IPS-15b (cell line): ENCODE measurements at regions not wholly inside any gene's neighbourhood (a gene's known extent, or its start where the extent isn't known, plus 50 kb on each side); places are given as distances from the start of the nearest gene placed in this dataset.

Experiments used
- H3K27me3 ChIP-seq: one replicate; pipeline ENCODE4 v1.6.1; 2013; ENCODE audit warnings: low read length; ENCODE audit not compliant: control insufficient read depth, insufficient read depth
- H3K36me3 ChIP-seq: one replicate; pipeline ENCODE4 v1.6.1; 2013; ENCODE audit warnings: low read length; ENCODE audit not compliant: control insufficient read depth, insufficient read depth
- H3K4me1 ChIP-seq: one replicate; pipeline ENCODE4 v1.6.1; 2013; ENCODE audit warnings: mild to moderate bottlenecking, low read length; ENCODE audit not compliant: control insufficient read depth, insufficient read depth
- H3K4me3 ChIP-seq: one replicate; pipeline ENCODE4 v1.5.1; 2013; ENCODE audit warnings: low read depth, low read length
- H3K9ac ChIP-seq: one replicate; pipeline ENCODE4 v1.6.1; 2013; ENCODE audit warnings: low read depth, mild to moderate bottlenecking, low read length
- H3K9me3 ChIP-seq: one replicate; pipeline ENCODE4 v1.6.1; 2013; ENCODE audit warnings: mild to moderate bottlenecking, low read length; ENCODE audit not compliant: control insufficient read depth, insufficient read depth

GRCh38 chr12:58143498-58143995, 202.2 kb downstream of the ATP23 start:
- H3K36me3 ChIP-seq: no peaks in the 10 kb centered on the region
- no peak overlapping the region for H3K4me3 ChIP-seq
- no peaks in the 10 kb centered on the region for H3K9me3 ChIP-seq
- no peaks in the 10 kb centered on the region for H3K27me3 ChIP-seq
- no peak overlapping the region for H3K9ac ChIP-seq
- peaks cover 9% of the 10 kb centered on the region for H3K4me1 ChIP-seq

GRCh38 chr12:58148405-58148804, 207.0 kb downstream of the ATP23 start:
- Histone ChIP-seq H3K36me3 (no peaks in the 10 kb centered on the region), H3K4me1 (no peaks in the 10 kb centered on the region), H3K9me3 (no peaks in the 10 kb centered on the region)

GRCh38 chr12:58148976-58149375, 207.6 kb downstream of the ATP23 start:
- H3K9ac ChIP-seq: no peak overlapping the region

More at GRCh38 chr12:58148405-58148804, 207.0 kb downstream of the ATP23 start:
- no peak overlapping the region for H3K4me3 ChIP-seq
- H3K27me3 ChIP-seq: no peaks in the 10 kb centered on the region
- H3K9ac ChIP-seq: no peak overlapping the region

GRCh38 chr12:58154359-58154758, 213.0 kb downstream of the ATP23 start:
- no peaks in the 10 kb centered on the region for H3K27me3 ChIP-seq
- no peaks in the 10 kb centered on the region for H3K9me3 ChIP-seq
- H3K9ac ChIP-seq: no peak overlapping the region
- H3K4me3 ChIP-seq: no peak overlapping the region
- no peaks in the 10 kb centered on the region for H3K4me1 ChIP-seq
- no peaks in the 10 kb centered on the region for H3K36me3 ChIP-seq

More at GRCh38 chr12:58148976-58149375, 207.6 kb downstream of the ATP23 start:
- Histone ChIP-seq H3K27me3 (no peaks in the 10 kb centered on the region), H3K36me3 (no peaks in the 10 kb centered on the region), H3K4me1 (no peaks in the 10 kb centered on the region), H3K4me3 (no peak overlapping the region), H3K9me3 (no peaks in the 10 kb centered on the region)

- no peak overlapping the region for H3K9ac ChIP-seq
- H3K27me3 ChIP-seq: no peaks in the 10 kb centered on the region
- H3K4me1 ChIP-seq: no peaks in the 10 kb centered on the region
These were observed 215.3 kb downstream of the ATP23 start for GRCh38 chr12:58156697-58157096.

GRCh38 chr12:58159941-58160340, 218.6 kb downstream of the ATP23 start:
- H3K9ac ChIP-seq: no peak overlapping the region
- no peaks in the 10 kb centered on the region for H3K27me3 ChIP-seq
- H3K4me3 ChIP-seq: no peak overlapping the region
- H3K9me3 ChIP-seq: no peaks in the 10 kb centered on the region
- H3K36me3 ChIP-seq: no peaks in the 10 kb centered on the region
- no peaks in the 10 kb centered on the region for H3K4me1 ChIP-seq

More at GRCh38 chr12:58156697-58157096, 215.3 kb downstream of the ATP23 start:
- no peaks in the 10 kb centered on the region for H3K36me3 ChIP-seq
- no peaks in the 10 kb centered on the region for H3K9me3 ChIP-seq
- no peak overlapping the region for H3K4me3 ChIP-seq

- Histone ChIP-seq H3K36me3 (no peaks in the 10 kb centered on the region), H3K27me3 (no peaks in the 10 kb centered on the region), H3K9ac (no peak overlapping the region), H3K4me3 (no peak overlapping the region), H3K4me1 (no peaks in the 10 kb centered on the region), H3K9me3 (no peaks in the 10 kb centered on the region)
These were observed 220.4 kb downstream of the ATP23 start for GRCh38 chr12:58161773-58162172.

GRCh38 chr12:58163021-58163420, 221.7 kb downstream of the ATP23 start:
- Histone ChIP-seq H3K9ac (no peak overlapping the region), H3K9me3 (no peaks in the 10 kb centered on the region), H3K36me3 (no peaks in the 10 kb centered on the region), H3K4me1 (no peaks in the 10 kb centered on the region), H3K4me3 (no peak overlapping the region), H3K27me3 (no peaks in the 10 kb centered on the region)

- H3K27me3 ChIP-seq: no peaks in the 10 kb centered on the region
- H3K4me3 ChIP-seq: no peak overlapping the region
- H3K4me1 ChIP-seq: peaks cover 3% of the 10 kb centered on the region
- no peaks in the 10 kb centered on the region for H3K36me3 ChIP-seq
- H3K9me3 ChIP-seq: no peaks in the 10 kb centered on the region
- H3K9ac ChIP-seq: no peak overlapping the region
These were observed 225.3 kb downstream of the ATP23 start for GRCh38 chr12:58166643-58167042.

GRCh38 chr12:58167622-58168021, 226.3 kb downstream of the ATP23 start:
- no peaks in the 10 kb centered on the region for H3K27me3 ChIP-seq
- H3K9me3 ChIP-seq: no peaks in the 10 kb centered on the region
- no peaks in the 10 kb centered on the region for H3K36me3 ChIP-seq
- no peak overlapping the region for H3K4me3 ChIP-seq
- no peak overlapping the region for H3K9ac ChIP-seq
- H3K4me1 ChIP-seq: peaks cover 3% of the 10 kb centered on the region

GRCh38 chr12:58169826-58170225, 228.5 kb downstream of the ATP23 start:
- H3K27me3 ChIP-seq: no peaks in the 10 kb centered on the region
- H3K4me3 ChIP-seq: no peak overlapping the region
- H3K36me3 ChIP-seq: no peaks in the 10 kb centered on the region
- peaks cover 3% of the 10 kb centered on the region for H3K4me1 ChIP-seq
- H3K9ac ChIP-seq: no peak overlapping the region
- H3K9me3 ChIP-seq: no peaks in the 10 kb centered on the region

- no peak overlapping the region for H3K4me3 ChIP-seq
- H3K9me3 ChIP-seq: no peaks in the 10 kb centered on the region
- peaks cover 3% of the 10 kb centered on the region for H3K4me1 ChIP-seq
- H3K9ac ChIP-seq: no peak overlapping the region
- no peaks in the 10 kb centered on the region for H3K36me3 ChIP-seq
- H3K27me3 ChIP-seq: peaks cover 5% of the 10 kb centered on the region
These were observed 230.5 kb downstream of the ATP23 start for GRCh38 chr12:58171914-58172313.
